ENCODE measurements at regions not wholly inside any gene's neighbourhood (a gene's known extent, or its start where the extent isn't known, plus 50 kb on each side); places are given as distances from the start of the nearest gene placed in this dataset.
"Not testable (repeated sequence)": the region's sequence is repeated elsewhere in the genome, so short reads cannot be mapped to it uniquely, and the experiment has no call there.

GRCh38 chr12:112711507-112711906, 80.0 kb upstream of the RPH3A start:
- Histone ChIP-seq H3K4me3 (no peak overlapping the region), H3K9ac (no peak overlapping the region), H3K9me3 (replicated peaks in 1 of 11) (no peaks in the 10 kb centered on the region), H3K4me1 (peaks cover 0 to 11% (median 0%) of the 10 kb centered on the region in 10 experiments; a peak in 2 of 20 replicates), H4K20me1 (no peaks in the 10 kb centered on the region), H3K27me3 (no peaks in the 10 kb centered on the region), H3K4me2 (no peak overlapping the region), H3K27ac (no peak overlapping the region), H3K36me3 (no peaks in the 10 kb centered on the region)
- TF ChIP-seq Cebpa-rat (IDR thresholded peaks at IDR 0.05): no peak

- not testable (repeated sequence) for H3K27me3 ChIP-seq; H3K9me3 ChIP-seq (replicated peaks in 1 of 11); H3K4me3 ChIP-seq; H3K27ac ChIP-seq; H3K4me2 ChIP-seq; H4K20me1 ChIP-seq; H3K9ac ChIP-seq; H3K36me3 ChIP-seq
- H3K4me1 ChIP-seq: peaks cover 0 to 11% (median 0%) of the 10 kb centered on the region in 10 experiments; a peak in 2 of 20 replicates
Measured at GRCh38 chr12:112712751-112713150, 78.8 kb upstream of the RPH3A start.

DNA sequence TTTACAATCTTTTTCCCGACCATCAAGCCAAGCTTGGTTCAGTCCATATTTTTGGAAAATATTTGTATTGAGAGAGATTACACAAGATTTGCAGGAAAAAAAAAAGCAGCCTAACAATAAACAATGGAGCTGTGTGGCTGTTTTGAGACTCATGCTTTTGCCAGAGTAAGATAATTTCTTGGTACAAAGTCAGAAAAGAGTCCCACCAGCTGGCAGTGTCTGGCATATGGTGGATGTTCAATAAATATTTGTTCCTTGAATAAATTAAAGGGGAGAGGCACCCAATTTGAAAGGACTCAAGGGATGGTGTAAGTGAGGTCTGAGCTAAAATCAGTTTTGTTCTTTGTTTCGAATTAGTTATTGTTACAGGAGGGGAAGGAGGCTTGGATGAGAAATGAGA, 78.1 kb upstream of the RPH3A start:
- Histone ChIP-seq H3K4me2 (no peak overlapping the region), H3K4me3 (no peak overlapping the region), H3K27me3 (no peaks in the 10 kb centered on the region), H4K20me1 (no peaks in the 10 kb centered on the region), H3K36me3 (no peaks in the 10 kb centered on the region), H3K9ac (no peak overlapping the region), H3K27ac (no peak overlapping the region), H3K9me3 (replicated peaks in 1 of 11) (no peaks in the 10 kb centered on the region), H3K4me1 (peaks cover 0 to 11% (median 0%) of the 10 kb centered on the region in 10 experiments; a peak in 2 of 20 replicates)
- TF ChIP-seq Cebpa-rat (IDR thresholded peaks at IDR 0.05): no peak

GRCh38 chr12:112714166-112714710, 77.3 kb upstream of the RPH3A start:
- no peaks in the 10 kb centered on the region for H3K36me3 ChIP-seq
- no peaks in the 10 kb centered on the region for H3K27me3 ChIP-seq
- no peak overlapping the region for H3K9ac ChIP-seq
- no peak overlapping the region for H3K27ac ChIP-seq
- H3K9me3 ChIP-seq (replicated peaks in 1 of 11): no peaks in the 10 kb centered on the region
- no peaks in the 10 kb centered on the region for H4K20me1 ChIP-seq
- no peak for TF ChIP-seq Cebpa-rat (IDR thresholded peaks at IDR 0.05)
- H3K4me1 ChIP-seq: peaks cover 0 to 11% (median 0%) of the 10 kb centered on the region in 10 experiments; a peak in 2 of 20 replicates
- H3K4me2 ChIP-seq: 0 out of 22 replicates have a peak overlapping the region, but pooled peaks of 1 of the 11 experiments have one; percentile 12
- H3K4me3 ChIP-seq: no peak overlapping the region

GRCh38 chr12:112716099-112717093, 75.2 kb upstream of the RPH3A start:
- H3K4me2 ChIP-seq: no peak overlapping the region

GRCh38 chr12:112728864-112729263, 62.7 kb upstream of the RPH3A start:
- H3K4me1 ChIP-seq: no peaks in the 10 kb centered on the region
- no peak overlapping the region for H3K4me2 ChIP-seq
- no peaks in the 10 kb centered on the region for H3K36me3 ChIP-seq
- no peak overlapping the region for H3K4me3 ChIP-seq
- no peaks in the 10 kb centered on the region for H3K9me3 ChIP-seq (replicated peaks in 1 of 11)
- no peak overlapping the region for H3K27ac ChIP-seq
- no peaks in the 10 kb centered on the region for H4K20me1 ChIP-seq
- no peaks in the 10 kb centered on the region for H3K27me3 ChIP-seq
- H3K9ac ChIP-seq: no peak overlapping the region
- TF ChIP-seq Cebpa-rat (IDR thresholded peaks at IDR 0.05): no peak

More at GRCh38 chr12:112716099-112717093, 75.2 kb upstream of the RPH3A start:
- Histone ChIP-seq H4K20me1 (no peaks in the 10 kb centered on the region), H3K9me3 (replicated peaks in 1 of 11) (no peaks in the 10 kb centered on the region), H3K27me3 (no peaks in the 10 kb centered on the region), H3K36me3 (no peaks in the 10 kb centered on the region), H3K9ac (no peak overlapping the region), H3K27ac (no peak overlapping the region), H3K4me3 (no peak overlapping the region), H3K4me1 (peaks cover 0 to 11% (median 0%) of the 10 kb centered on the region in 10 experiments; a peak in 2 of 20 replicates)
- no peak for TF ChIP-seq Cebpa-rat (IDR thresholded peaks at IDR 0.05)

- TF ChIP-seq Cebpa-rat (IDR thresholded peaks at IDR 0.05): no peak
- no peaks in the 10 kb centered on the region for H3K27me3 ChIP-seq
Measured at GRCh38 chr12:112734859-112735695, 56.5 kb upstream of the RPH3A start.

GRCh38 chr12:112738531-112738930, 53.0 kb upstream of the RPH3A start:
- Histone ChIP-seq H3K9me3 (replicated peaks in 1 of 11) (no peaks in the 10 kb centered on the region), H3K4me2 (no peak overlapping the region), H3K27me3 (no peaks in the 10 kb centered on the region)

More at GRCh38 chr12:112734859-112735695, 56.5 kb upstream of the RPH3A start:
- Histone ChIP-seq H3K9me3 (replicated peaks in 1 of 11) (no peaks in the 10 kb centered on the region), H4K20me1 (no peaks in the 10 kb centered on the region), H3K27ac (no peak overlapping the region), H3K4me3 (no peak overlapping the region), H3K36me3 (no peaks in the 10 kb centered on the region), H3K4me1 (no peaks in the 10 kb centered on the region), H3K9ac (no peak overlapping the region), H3K4me2 (no peak overlapping the region)

DNA sequence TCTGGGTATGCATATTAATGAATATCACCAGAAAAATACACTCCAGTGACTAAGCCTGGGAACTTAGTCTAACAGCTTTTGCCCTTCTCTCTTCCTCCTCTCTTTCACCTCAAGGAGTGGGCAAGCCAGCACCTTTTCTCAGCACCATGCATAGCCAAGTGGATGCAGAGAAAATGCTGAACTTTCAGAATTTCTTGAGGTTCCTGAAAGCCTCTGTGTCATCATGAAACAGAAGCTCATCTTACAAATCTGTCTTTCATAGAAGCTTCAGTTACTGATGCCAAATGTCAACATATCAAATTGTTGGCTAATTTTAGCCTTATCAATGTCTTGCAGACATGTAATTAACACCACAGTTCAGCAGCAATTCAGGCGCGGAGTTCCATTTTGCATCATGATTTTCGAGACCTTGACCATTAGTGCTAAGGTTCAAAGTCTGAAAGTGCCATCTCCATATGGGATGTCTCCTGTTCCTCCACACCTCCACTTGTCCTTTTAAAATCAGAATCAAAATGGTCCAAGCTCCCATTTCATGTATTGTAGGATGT, 51.1 kb upstream of the RPH3A start:
- Histone ChIP-seq H4K20me1 (no peaks in the 10 kb centered on the region; a peak in 1 of 22 replicates), H3K4me2 (no peak overlapping the region), H3K4me1 (peaks cover 0 to 1% (median 0%) of the 10 kb centered on the region in 10 experiments; a peak in 4 of 20 replicates), H3K9me3 (replicated peaks in 1 of 11) (no peaks in the 10 kb centered on the region), H3K9ac (no peak overlapping the region), H3K36me3 (no peaks in the 10 kb centered on the region), H3K4me3 (no peak overlapping the region), H3K27me3 (no peaks in the 10 kb centered on the region), H3K27ac (no peak overlapping the region)
- no peak for TF ChIP-seq Cebpa-rat (IDR thresholded peaks at IDR 0.05)

More at GRCh38 chr12:112738531-112738930, 53.0 kb upstream of the RPH3A start:
- Histone ChIP-seq H3K9ac (no peak overlapping the region), H3K4me3 (no peak overlapping the region), H3K27ac (no peak overlapping the region), H3K36me3 (no peaks in the 10 kb centered on the region), H4K20me1 (no peaks in the 10 kb centered on the region), H3K4me1 (no peaks in the 10 kb centered on the region)
- TF ChIP-seq Cebpa-rat (IDR thresholded peaks at IDR 0.05): no peak

Data from BLaER1 treated with 17β-estradiol and CSF1 and Interleukin-3, amounts not matched to agents 10 nM and 100 nM (cell line).